ENCODE measurements at regions not wholly inside any gene's neighbourhood (a gene's known extent, or its start where the extent isn't known, plus 50 kb on each side); places are given as distances from the start of the nearest gene placed in this dataset.
A peak's percentile ranks its signal among the peaks of the same experiment; 100 is the strongest.

DNA sequence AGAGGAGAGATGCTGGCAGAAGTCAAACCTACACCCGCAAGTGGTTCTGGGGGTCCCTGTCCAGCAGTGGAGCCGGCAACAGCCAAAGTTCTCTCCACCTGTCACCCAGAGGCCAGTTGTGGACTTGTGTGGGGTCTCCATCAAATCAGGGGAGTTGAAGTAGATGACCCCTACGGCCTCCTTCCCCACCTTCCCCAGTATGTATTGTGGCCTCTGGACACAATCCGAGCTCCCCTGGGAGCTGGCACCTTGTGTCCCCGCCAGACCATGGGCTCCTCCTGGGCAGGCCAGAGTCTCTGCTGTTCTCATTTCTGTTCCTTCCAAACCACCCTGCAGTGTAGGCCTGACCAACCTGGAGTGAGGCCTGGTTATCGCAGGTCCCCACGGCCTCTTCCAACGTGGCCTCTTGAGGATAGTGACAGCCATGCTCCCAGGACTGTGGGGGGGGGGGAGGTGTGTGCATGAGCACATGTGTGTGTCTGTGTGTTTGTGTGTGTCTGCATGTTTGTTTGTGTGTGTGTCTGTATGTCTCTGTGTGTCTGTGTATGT is 246.4 kb downstream of the MATN1 start:
- DNase-seq = no peak

DNA sequence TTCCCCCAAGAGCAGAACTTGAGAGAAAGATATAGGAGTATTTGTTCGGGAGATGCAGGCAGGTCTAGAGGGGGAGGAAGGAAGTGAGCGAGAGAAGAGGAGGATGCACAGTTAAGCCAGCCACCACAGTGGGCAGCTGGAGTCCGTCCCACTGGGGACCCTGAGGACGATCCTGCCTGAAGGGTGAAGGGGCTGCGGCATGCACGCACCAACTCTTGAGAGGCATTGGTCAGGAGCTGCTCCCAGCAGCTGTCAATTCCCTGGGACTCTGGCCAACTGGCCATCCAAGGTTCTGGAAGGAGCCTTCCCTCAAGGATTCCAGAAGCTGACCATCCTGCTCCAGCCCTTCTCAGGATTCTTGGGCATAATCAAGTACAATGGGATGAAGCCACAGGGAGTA is 246.9 kb downstream of the MATN1 start:
- DNase-seq = no peak

DNA sequence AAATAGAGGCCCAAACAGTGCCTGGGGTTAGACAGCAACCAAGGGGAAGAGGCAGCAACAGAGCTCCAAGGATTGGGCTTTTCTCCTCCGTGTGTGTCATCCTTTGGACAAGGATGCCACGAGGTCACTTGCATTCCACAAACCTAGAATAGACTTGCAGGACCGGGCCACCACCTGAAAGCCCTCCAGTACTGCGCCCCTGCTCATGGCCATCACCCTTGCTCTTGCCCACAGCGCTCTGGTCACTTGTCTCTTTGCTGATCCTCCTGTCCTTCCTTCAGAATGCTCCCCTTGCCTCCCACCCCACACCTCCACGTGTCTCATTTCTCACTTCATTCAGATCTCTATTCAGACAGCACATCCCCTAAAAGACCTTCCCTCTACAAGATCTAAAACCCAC is 247.4 kb downstream of the MATN1 start:
- DNase-seq = no peak

DNA sequence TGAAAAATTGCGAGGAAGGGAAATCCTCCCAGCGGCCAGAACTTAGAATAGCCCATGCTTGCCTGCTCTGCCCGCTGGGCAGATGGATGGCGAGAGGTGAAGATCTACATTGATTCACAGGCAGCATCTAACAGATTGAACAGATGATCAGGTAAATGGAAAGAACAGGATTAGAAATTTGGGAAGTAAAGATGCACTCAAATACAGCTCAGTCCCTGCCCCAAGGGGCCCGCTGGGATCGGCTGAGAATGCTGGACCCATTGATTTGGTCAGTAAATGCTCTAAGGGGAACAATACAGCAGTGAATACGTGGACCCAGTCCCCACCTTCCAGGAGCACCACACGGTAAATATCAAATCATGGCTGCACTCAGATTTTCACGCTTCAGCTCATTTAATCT is 248.2 kb downstream of the MATN1 start:
- no peak for DNase-seq

DNA sequence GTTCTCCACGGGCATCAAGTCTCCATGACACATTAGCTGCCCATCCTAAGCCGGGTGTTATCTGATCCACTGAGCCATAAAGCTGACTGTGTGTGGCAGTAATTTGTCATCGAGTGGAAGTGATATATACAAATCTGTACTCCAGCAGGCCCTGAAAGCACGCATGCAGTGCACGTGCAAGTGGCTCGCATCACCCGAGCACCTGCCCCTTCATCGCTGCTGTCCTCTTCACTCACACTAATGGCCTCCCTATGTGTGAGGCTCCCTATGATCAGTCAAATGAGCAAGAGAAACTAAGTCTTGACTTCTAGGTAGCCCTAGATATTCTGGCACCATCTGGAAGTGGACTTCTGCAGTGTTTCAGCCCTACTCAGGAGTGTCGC is 248.6 kb downstream of the MATN1 start:
- DNase-seq = no peak

DNA sequence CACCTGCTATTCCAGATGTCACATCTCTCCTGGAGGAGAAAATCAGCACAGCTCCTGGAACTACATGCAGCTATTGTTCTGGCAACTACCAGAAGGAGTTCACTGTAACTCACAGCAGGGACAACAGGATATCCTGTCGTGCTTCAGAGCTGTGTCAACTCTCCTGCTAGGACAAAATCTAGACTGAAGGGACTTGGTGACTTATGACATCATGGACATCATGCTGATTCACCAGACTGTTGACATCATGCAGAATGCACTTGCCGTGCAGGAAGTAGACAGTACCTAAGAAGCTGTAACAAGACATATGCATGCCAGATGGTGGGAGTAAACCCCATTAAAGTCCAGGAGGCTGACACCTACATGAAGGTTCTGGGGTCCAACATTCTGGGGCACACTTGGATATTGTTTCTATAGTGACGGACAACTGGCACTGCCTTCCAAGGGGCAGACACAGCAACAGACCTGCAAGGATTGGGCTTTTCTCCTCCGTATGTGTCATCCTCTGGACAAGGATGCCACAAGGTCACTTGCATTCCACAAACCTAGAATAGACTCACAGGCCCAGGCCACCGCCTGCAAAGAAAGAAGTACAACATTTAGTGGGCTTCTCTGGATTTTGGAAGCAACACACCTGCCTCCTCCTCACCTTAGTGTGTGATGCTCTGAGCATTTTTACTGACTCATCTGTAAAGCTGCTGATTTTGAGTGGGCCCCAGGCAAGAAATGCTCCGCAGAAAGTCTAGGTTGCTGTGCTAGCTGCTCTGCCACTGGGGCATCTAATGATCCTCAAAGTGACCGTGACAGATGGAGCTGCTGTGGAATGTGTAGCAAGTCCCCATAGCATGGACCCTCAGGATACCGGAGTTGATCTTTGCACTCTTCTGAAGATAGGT is 249.2 kb downstream of the MATN1 start:
- no peak for DNase-seq

DNA sequence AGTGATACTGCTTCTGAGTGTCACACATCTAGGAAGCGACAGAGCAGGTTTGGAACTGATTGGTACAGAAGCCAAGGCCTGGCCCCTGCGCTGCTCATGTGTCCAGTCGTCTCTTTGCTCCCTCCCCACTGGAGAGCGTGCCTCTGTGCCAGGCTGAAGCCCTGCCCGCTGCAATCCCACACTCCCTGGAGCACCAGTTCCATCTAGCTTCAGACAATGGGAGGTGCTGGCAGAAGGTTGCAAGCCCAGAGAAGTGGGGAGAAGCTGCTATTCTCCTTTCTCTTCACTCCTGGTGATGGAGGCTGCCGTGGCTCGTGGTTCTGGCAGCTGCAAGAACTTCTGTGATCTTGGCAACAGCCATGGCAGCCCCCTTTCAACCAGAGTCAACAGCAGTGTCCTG is 250.9 kb downstream of the MATN1 start:
- DNase-seq = no peak

DNA sequence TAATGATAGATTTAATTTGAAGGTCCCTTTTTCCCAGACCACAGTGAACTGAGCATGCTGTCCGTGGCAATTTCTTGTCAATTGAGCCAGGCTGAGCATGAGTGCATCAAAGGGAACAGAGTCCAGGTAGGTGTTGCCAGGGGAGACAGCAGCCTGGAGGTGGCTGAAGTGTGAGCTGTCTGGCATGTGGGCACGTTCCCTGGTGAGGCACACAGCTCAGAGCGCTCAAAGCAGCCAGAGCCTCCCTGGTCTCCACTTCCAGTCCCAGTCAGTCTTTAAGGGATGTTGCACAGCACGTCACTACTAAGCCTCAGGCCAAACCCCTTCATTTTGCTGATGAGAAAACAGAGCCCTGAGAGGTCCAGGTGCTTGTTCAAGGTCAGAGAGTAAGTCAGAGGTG is 251.4 kb downstream of the MATN1 start:
- DNase-seq = no peak

DNA sequence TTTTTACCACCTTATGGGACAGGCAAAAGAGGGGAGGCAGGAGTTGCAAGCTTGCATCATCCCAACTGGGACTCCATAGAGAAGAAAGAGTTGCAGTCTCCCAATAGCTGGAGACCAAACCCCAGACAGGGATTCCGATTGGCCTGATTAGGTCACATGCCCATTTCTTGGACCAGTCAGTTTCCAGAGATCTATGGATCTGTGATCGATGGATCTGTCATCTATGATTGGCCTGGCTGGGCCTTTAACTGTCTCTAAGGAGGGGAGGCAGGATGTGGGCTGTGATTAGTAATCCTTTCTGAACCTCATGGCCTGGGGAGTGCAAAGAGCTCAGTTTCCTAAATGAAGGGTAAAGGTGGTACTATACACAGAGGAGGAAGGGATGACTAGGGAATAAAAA is 252.1 kb downstream of the MATN1 start:
- no peak for DNase-seq

DNA sequence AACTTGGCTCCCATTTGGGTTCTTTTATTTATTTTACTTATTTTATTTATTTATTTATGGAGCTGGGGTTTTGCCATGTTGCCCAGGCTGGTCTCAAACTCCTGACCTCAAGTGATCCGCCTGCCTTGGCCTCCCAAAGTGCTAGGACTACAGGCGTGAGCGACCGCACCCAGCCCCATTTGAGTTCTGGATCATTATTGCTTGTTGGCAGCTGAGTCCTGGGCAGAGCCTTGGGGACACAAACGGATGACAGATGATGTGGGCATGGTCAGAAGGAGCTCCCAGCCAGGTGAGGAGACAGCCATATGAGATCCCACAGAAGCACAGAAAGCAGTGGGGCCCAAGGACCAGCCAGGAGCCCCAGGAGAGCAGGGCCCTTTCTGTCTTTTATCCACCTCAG is 254.0 kb downstream of the MATN1 start:
- no peak for DNase-seq

DNA sequence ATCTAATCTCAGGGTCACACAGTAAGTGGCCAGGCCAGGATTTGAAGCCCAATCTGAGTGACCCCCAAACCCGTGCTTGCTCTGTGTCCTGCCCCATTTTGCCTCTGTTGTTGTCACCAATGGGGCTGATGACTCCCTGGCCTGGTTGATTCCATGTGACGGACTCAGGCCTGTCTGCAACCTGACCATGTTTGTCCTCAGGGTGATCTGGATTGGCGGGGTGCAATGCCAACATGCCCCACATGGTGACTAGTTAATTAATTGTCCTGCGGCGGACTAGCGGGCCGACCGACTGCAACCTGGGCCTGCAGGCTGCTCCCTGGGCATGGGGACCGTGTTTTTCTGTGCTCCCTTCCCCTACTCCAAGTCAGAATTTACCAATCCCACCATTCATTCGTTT is 256.3 kb downstream of the MATN1 start:
- DNase-seq = no peak

DNA sequence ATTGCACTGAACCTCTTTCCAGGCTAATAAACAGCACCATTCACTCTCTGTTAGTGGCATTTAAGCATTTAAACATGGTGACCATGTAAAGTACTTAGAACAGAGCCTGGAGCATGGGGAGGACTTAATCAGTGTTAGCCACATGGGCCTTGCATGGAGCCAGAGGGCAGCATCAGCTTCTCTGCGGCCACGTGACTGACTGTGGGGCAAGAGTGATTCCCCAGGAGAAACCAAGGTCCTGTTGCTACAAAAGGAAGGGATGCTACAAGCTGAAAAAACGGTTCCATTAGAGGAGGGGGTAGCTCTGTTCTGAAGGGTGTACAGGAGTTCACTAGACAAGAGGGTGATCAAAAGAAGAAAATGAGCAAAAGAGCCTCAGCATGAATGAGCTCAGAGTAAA is 256.8 kb downstream of the MATN1 start:
- DNase-seq = no peak

DNA sequence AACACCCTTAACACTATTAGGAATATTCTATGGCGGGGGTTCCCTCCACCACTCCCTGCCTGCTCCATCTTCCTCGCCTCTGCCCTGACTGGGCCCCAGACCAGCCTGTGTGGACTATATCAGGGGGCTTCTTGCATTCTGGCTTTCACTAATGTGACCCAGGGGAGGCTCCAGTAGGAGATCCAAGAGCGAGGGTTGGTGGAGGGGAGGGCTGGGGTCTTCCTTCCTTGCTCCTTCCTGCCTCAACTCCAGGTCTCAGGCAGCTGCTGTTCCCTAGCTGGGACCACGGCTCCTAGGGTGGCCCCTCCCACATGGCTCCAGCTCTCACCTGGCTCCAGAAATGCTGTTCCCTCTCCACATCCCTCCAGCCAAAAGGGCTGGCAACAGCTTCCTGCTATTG is 257.4 kb downstream of the MATN1 start:
- DNase-seq = no peak

DNA sequence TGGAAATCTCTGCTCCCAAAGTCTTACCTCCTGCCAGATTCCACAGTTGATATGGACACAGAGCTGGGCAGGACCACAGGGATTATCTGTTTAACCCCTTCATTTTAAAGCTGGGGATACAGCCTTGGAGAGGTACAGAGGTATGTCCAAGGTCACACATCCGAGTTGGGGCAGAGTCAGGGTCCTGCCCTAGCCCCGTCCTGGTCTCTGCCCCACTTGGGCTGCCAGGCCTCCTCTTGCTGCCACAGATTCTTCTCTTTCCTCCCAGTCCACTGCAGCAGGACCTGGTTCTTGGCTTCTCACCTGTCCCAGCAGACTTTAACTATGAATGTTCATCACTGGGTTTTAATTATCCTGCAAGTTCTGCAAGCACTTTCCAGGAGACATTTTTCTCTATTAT is 258.3 kb downstream of the MATN1 start:
- DNase-seq = no peak

DNA sequence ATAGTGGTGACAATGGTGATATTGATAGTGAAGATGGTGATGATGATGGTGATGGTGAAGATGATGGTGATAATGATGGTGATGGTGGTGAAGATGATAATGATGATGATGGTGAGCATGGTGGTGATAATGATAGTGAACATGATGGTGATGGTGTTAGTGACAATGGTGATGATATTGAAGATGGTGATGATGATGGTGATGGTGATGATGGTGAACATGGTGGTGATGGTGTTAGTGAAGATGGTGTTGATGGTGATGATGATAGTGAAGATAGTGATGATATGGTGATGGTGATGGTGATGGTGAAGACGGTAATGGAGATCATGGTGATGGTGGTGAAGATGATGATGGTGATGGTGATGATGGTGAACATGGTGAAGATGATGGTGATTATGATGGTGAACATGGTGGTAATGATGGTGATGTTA is 259.2 kb downstream of the MATN1 start:
- DNase-seq = no peak

DNA sequence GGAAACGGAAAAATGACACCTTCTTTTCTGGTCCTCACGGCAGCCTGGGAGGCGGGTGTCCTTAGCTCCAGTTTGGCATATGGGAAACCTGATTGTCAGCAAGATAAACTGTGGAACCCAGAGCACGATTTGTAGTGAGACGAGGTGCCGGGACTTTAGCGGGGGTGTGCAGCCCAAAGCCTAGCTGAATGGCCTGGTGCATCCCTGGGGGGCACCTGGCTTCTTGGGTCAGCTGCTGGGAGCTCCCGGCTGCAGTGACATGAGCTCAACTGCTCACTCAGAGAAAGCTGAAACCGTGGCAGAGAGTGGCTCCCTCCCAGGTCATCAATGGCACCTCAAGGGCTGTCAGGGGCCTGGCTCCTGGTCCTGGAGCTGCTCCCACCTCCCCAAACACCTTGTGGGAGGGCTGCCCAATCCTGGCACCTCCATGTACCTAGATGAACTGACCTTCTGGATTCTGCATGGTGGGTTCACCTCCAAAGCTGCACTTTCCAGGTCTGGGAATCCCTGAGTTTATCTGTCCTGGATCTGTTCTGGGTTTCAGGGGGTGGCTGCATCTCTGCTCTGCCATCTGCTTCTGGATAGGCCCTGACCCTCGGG is 260.5 kb downstream of the MATN1 start:
- no peak for DNase-seq

DNA sequence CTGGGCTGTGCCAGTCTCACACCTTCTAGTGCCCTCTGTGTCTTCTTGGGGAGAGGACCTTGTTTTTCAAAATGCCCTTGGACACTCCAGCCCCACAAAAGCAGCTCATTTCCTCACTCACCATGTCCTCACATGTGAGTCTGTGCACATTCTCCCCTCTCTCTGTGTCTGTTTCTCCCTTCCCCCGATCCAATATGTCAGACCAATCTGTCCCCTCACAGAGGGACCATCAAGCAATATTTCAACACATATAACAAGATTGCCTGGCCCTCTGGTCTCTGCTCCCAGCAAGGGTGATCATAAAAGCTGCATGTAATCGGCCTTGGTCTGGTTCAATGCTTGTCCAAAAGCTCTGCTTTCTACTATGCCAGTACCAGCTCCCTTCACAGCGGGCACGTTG is 261.2 kb downstream of the MATN1 start:
- DNase-seq = no peak

DNA sequence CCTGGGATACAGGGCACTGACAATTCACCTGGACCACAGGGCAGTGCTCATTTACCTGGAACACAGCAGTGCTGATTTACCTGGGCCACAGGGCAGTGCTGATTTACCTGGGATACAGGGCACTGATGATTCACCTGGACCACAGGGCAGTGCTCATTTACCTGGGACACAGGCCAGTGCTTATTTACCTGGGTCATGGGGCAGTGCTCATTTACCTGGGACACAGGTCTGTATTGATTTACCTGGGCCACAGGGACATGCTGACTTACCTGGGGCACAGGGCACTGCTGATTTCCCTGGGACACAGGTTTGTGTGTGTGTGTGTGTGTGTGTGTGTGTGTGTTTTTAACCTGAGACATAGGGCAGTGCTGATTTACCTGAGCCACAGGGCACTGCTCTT is 261.7 kb downstream of the MATN1 start:
- DNase-seq = no peak

DNA sequence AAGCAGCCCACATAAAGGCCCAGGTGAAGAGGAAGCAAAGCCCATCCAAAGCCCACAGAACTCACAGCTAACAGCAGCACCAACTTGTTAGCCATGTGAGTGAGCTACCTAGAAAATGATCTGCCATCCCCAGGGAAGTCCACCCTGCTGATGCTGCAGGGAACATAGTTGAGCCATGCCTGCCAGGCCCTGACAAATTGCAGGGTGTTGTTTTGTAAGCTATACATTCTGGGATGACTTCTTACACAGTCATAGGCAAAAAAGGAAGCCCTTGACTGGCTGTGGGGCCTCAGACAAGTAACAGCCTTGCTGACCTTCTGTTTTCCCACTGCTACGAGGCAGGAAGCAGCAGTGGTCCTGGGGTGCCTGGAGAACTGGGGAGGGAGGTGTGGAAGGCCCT is 262.7 kb downstream of the MATN1 start:
- no peak for DNase-seq

DNA sequence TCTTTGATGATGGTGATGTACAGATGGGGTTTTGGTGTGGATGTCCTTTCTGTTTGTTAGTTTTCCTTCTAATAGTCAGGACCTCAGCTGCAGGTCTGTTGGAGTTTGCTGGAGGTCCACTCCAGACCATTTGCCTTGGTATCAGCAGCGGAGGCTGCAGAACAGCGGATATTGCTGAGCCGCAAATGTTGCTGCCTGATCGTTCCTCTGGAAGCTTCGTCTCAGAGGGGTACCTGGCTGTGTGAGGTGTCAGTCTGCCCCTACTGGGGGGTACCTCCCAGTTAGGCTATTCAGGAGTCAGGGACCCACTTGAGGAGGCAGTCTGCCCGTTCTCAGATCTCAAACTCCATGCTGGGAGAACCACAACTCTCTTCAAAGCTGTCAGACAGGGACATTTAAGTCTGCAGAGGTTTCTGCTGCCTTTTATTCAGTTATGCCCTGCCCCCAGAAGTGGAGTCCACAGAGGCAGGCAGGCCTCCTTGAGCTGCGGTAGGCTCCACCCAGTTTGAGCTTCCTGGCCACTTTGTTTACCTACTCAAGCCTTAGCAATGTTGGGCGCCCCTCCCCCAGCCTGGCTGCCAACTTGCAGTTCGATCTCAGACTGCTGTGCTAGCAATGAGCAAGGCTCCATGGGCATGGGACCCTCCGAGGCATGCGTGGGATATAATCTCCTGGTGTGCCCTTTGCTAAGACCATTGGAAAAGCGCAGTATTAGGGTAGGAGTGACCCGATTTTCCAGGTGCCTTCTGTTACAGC is 264.5 kb downstream of the MATN1 start:
- DNase-seq = peak; percentile 7

DNA sequence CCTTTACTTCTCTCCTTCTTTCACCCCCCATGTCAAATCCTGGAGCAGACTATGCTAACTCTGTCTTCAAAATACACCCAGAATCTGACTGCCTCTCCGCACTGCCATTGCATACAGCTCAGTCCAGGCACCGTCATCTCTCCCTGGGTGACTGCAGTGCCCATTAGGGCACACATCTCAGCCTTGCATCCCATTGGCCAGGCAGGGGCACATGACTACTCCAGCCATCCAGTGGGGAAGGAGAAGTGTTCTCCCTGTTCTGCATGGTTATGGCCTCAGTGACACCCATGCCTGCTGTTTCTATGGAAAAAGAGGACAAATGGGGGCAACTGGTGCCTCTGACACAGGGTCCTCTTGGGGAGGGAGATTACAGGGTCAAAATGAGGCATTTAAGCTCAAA is 270.5 kb downstream of the MATN1 start:
- no peak for DNase-seq

DNA sequence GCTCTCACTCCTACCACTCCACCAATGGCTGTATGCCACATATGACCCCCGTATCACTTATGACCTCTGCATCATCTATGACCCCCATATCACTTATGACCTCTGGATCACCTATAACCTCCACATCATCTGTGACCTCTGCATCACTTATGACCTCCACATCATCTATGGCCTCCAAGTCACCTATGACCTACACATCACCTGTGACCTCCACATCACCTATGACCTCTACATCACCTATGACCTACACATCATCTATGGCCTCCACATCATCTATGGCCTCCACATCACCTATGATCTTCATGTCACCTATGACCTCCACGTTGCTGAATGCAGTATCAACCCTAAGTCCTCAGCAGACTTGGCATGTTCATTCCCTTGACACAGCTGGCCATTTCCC is 271.2 kb downstream of the MATN1 start:
- DNase-seq = no peak

DNA sequence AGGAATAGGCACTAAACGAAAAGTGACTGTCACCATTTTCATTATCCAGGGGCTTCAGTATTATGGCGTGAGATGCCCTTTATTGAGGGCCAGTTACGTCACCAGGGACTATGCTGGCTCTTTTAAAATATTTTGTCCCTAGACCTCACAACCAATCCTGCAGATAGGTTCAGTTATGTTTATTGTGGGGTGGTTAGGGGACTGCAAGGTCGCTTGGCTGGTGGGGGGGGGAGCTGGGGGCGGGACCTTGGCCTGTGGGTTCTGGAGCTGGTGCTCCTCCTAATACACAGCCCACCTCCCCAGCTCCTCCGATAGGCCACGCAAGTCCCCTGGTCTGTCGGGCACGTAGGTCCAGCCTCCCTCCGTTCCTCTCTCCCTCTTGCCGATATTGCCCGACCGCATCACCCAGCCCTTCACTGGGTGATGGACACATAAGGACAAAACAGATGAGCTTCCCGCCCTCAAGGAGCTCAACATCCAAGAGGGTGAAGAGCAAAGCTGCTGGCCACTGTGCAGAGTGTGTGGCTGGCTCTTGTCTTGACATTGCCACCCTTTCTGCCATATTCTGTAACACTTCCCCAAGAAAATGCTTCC is 271.8 kb downstream of the MATN1 start:
- DNase-seq = no peak
